ENCODE measurements at regions not wholly inside any gene's neighbourhood (a gene's known extent, or its start where the extent isn't known, plus 50 kb on each side); places are given as distances from the start of the nearest gene placed in this dataset.

GRCh38 chr11:17142450-17142849 is 65.0 kb upstream of the RPS13 start:
- H3K27ac ChIP-seq (ENCODE audit: low read depth, low read length): no peak overlapping the region
- H3K79me2 ChIP-seq (ENCODE audit: insufficient read depth, low read length): no peaks in the 10 kb centered on the region
- DNase-seq (ENCODE audit: low read depth) (no peak), FAIRE-seq (no peak)
- H3K4me1 ChIP-seq (ENCODE audit: insufficient read depth, low read length): no peaks in the 10 kb centered on the region
- no peaks in the 10 kb centered on the region for H3K9me3 ChIP-seq (ENCODE audit: insufficient read depth, low read depth, low read length)
- H3K27me3 Mint-ChIP-seq (ENCODE audit: low read depth, unreplicated experiment): no peaks in the 10 kb centered on the region
- H3K4me2 ChIP-seq (ENCODE audit: low read length): no peak overlapping the region
- no peaks in the 10 kb centered on the region for H3K4me1 Mint-ChIP-seq (ENCODE audit: low read depth, unreplicated experiment)
- H3K4me3 Mint-ChIP-seq (ENCODE audit: unreplicated experiment): no peak overlapping the region
- peaks cover 20% of the 10 kb centered on the region for H3K36me3 ChIP-seq (ENCODE audit: insufficient read depth, low read length)
- no peak overlapping the region for H3K9ac ChIP-seq (ENCODE audit: low read length)
- no peaks in the 10 kb centered on the region for H3K27me3 ChIP-seq (ENCODE audit: insufficient read depth, low read length)
- no peaks in the 10 kb centered on the region for H3K9me3 Mint-ChIP-seq (ENCODE audit: unreplicated experiment)
- TF ChIP-seq EZH2 (IDR thresholded peaks at IDR 0.05; ENCODE audit: insufficient read depth, low read length): no peak
- TF ChIP-seq, protein P1, sequence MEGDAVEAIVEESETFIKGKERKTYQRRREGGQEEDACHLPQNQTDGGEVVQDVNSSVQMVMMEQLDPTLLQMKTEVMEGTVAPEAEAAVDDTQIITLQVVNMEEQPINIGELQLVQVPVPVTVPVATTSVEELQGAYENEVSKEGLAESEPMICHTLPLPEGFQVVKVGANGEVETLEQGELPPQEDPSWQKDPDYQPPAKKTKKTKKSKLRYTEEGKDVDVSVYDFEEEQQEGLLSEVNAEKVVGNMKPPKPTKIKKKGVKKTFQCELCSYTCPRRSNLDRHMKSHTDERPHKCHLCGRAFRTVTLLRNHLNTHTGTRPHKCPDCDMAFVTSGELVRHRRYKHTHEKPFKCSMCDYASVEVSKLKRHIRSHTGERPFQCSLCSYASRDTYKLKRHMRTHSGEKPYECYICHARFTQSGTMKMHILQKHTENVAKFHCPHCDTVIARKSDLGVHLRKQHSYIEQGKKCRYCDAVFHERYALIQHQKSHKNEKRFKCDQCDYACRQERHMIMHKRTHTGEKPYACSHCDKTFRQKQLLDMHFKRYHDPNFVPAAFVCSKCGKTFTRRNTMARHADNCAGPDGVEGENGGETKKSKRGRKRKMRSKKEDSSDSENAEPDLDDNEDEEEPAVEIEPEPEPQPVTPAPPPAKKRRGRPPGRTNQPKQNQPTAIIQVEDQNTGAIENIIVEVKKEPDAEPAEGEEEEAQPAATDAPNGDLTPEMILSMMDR (IDR thresholded peaks at IDR 0.05; ENCODE audit: insufficient read depth, low read depth, low read length): no peak
- H2AFZ ChIP-seq (ENCODE audit: low read depth, low read length): no peak overlapping the region
- no peak overlapping the region for H3K27ac Mint-ChIP-seq (ENCODE audit: unreplicated experiment)
- H3K4me3 ChIP-seq (ENCODE audit: insufficient read depth, low read depth, low read length): no peak overlapping the region
- peaks cover 7% of the 10 kb centered on the region for H3K36me3 Mint-ChIP-seq (ENCODE audit: low read depth, unreplicated experiment)
- H4K20me1 ChIP-seq (ENCODE audit: insufficient read depth, low read length): no peaks in the 10 kb centered on the region

DNA sequence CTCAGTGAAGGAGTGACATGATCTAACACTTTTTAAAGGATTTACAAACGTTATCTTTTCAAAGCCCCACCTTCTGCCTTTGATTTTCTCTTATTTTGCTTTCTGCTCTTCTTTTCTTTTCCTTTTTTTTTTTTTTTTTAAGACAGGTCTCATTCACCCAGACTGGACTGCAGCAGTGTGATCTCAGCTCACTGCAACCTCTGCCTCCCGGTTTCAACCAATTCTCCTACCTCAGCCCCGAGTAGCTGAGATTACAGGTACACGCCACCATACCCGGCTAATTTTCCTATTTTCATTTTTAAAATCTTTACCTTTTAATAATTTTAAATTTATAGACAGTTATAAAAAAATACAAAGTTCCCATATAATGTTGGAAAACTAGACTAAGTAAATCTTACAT is 63.7 kb upstream of the RPS13 start:
- no peak overlapping the region for H2AFZ ChIP-seq (ENCODE audit: low read depth, low read length)
- no peaks in the 10 kb centered on the region for H3K27me3 ChIP-seq (ENCODE audit: insufficient read depth, low read length)
- H3K4me1 Mint-ChIP-seq (ENCODE audit: low read depth, unreplicated experiment): no peaks in the 10 kb centered on the region
- no peaks in the 10 kb centered on the region for H3K4me1 ChIP-seq (ENCODE audit: insufficient read depth, low read length)
- no peak overlapping the region for H3K4me3 ChIP-seq (ENCODE audit: insufficient read depth, low read depth, low read length)
- no peaks in the 10 kb centered on the region for H3K27me3 Mint-ChIP-seq (ENCODE audit: low read depth, unreplicated experiment)
- no peak overlapping the region for H3K27ac Mint-ChIP-seq (ENCODE audit: unreplicated experiment)
- no peaks in the 10 kb centered on the region for H3K9me3 Mint-ChIP-seq (ENCODE audit: unreplicated experiment)
- peaks cover 2% of the 10 kb centered on the region for H4K20me1 ChIP-seq (ENCODE audit: insufficient read depth, low read length)
- H3K9ac ChIP-seq (ENCODE audit: low read length): no peak overlapping the region
- no peak overlapping the region for H3K27ac ChIP-seq (ENCODE audit: low read depth, low read length)
- FAIRE-seq: no peak
- H3K36me3 ChIP-seq (ENCODE audit: insufficient read depth, low read length): peaks cover 20% of the 10 kb centered on the region
- no peak overlapping the region for H3K4me2 ChIP-seq (ENCODE audit: low read length)
- H3K9me3 ChIP-seq (ENCODE audit: insufficient read depth, low read depth, low read length): no peaks in the 10 kb centered on the region
- no peak for DNase-seq (ENCODE audit: low read depth)
- TF ChIP-seq, protein P1 (IDR thresholded peaks at IDR 0.05; ENCODE audit: insufficient read depth, low read depth, low read length): no peak
- TF ChIP-seq EZH2 (IDR thresholded peaks at IDR 0.05; ENCODE audit: insufficient read depth, low read length): no peak
- H3K4me3 Mint-ChIP-seq (ENCODE audit: unreplicated experiment): no peak overlapping the region
- H3K36me3 Mint-ChIP-seq (ENCODE audit: low read depth, unreplicated experiment): peaks cover 7% of the 10 kb centered on the region
- no peaks in the 10 kb centered on the region for H3K79me2 ChIP-seq (ENCODE audit: insufficient read depth, low read length)

DNA sequence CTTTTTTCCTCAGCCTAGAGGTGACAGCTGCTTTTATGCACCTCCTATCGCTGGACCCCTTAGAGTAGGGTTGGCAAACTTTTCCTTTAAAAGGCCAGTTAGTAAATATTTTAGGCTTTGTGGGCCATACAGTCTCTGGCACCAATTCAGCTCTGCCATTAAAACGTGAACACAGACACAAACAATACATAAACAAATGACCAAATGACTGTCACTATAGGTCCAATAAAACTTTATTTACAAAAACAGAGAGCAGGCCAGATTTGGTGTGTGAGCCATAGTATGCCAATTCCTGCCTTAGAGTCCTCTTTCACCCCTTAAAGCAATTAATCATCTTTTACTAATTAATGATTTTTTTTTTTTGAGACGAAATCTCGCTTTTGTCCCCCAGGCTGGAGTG is 61.1 kb upstream of the RPS13 start:
- no peak for TF ChIP-seq EZH2 (IDR thresholded peaks at IDR 0.05; ENCODE audit: insufficient read depth, low read length)
- TF ChIP-seq, protein P1 (IDR thresholded peaks at IDR 0.05; ENCODE audit: insufficient read depth, low read depth, low read length): no peak
- Histone ChIP-seq H3K79me2 (ENCODE audit: insufficient read depth, low read length) (no peaks in the 10 kb centered on the region), H3K27me3 (ENCODE audit: insufficient read depth, low read length) (no peaks in the 10 kb centered on the region), H4K20me1 (ENCODE audit: insufficient read depth, low read length) (peaks cover 4% of the 10 kb centered on the region), H3K9me3 (ENCODE audit: insufficient read depth, low read depth, low read length) (no peaks in the 10 kb centered on the region), H3K9ac (ENCODE audit: low read length) (no peak overlapping the region), H2AFZ (ENCODE audit: low read depth, low read length) (no peak overlapping the region), H3K4me1 (ENCODE audit: insufficient read depth, low read length) (no peaks in the 10 kb centered on the region), H3K36me3 (ENCODE audit: insufficient read depth, low read length) (peaks cover 21% of the 10 kb centered on the region), H3K4me3 (ENCODE audit: insufficient read depth, low read depth, low read length) (no peak overlapping the region), H3K4me2 (ENCODE audit: low read length) (no peak overlapping the region), H3K27ac (ENCODE audit: low read depth, low read length) (no peak overlapping the region)
- H3K27ac Mint-ChIP-seq (ENCODE audit: unreplicated experiment): no peak overlapping the region
- FAIRE-seq (no peak), DNase-seq (ENCODE audit: low read depth) (no peak)
- no peaks in the 10 kb centered on the region for H3K4me1 Mint-ChIP-seq (ENCODE audit: low read depth, unreplicated experiment)
- H3K27me3 Mint-ChIP-seq (ENCODE audit: low read depth, unreplicated experiment): no peaks in the 10 kb centered on the region
- no peaks in the 10 kb centered on the region for H3K9me3 Mint-ChIP-seq (ENCODE audit: unreplicated experiment)
- H3K36me3 Mint-ChIP-seq (ENCODE audit: low read depth, unreplicated experiment): peaks cover 11% of the 10 kb centered on the region
- no peak overlapping the region for H3K4me3 Mint-ChIP-seq (ENCODE audit: unreplicated experiment)

Data from astrocyte (in vitro differentiated cells and primary cell).